ENCODE measurements at regions not wholly inside any gene's neighbourhood (a gene's known extent, or its start where the extent isn't known, plus 50 kb on each side); places are given as distances from the start of the nearest gene placed in this dataset.

DNA sequence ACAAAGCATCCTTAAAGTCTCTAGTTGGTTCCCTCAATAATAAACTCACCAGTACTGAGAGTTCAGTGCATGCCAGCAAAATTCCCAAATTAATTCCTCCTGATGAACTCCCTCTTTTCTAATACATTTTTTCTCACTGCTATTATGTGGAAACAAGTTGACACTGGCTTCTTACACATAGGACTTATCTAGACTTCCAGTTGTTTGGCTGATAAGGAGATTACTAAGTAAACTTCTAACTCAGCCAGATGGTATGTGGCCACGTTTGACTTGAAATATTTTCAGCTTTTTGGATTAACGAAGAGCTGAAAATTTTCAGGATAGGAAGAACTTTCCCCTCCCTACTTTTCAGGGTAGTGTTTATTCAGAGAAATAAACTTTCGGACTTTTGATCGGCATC, 1154.2 kb upstream of the TENM4 start:
- TF ChIP-seq, protein P1, sequence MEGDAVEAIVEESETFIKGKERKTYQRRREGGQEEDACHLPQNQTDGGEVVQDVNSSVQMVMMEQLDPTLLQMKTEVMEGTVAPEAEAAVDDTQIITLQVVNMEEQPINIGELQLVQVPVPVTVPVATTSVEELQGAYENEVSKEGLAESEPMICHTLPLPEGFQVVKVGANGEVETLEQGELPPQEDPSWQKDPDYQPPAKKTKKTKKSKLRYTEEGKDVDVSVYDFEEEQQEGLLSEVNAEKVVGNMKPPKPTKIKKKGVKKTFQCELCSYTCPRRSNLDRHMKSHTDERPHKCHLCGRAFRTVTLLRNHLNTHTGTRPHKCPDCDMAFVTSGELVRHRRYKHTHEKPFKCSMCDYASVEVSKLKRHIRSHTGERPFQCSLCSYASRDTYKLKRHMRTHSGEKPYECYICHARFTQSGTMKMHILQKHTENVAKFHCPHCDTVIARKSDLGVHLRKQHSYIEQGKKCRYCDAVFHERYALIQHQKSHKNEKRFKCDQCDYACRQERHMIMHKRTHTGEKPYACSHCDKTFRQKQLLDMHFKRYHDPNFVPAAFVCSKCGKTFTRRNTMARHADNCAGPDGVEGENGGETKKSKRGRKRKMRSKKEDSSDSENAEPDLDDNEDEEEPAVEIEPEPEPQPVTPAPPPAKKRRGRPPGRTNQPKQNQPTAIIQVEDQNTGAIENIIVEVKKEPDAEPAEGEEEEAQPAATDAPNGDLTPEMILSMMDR (IDR thresholded peaks at IDR 0.05; ENCODE audit: low read depth, low read length, poor library complexity, severe bottlenecking): no peak
- no peak for TF ChIP-seq EZH2phosphoT487 (IDR thresholded peaks at IDR 0.05; ENCODE audit: borderline replicate concordance, low read length)
